ENCODE measurements at regions not wholly inside any gene's neighbourhood (a gene's known extent, or its start where the extent isn't known, plus 50 kb on each side); places are given as distances from the start of the nearest gene placed in this dataset.

DNA sequence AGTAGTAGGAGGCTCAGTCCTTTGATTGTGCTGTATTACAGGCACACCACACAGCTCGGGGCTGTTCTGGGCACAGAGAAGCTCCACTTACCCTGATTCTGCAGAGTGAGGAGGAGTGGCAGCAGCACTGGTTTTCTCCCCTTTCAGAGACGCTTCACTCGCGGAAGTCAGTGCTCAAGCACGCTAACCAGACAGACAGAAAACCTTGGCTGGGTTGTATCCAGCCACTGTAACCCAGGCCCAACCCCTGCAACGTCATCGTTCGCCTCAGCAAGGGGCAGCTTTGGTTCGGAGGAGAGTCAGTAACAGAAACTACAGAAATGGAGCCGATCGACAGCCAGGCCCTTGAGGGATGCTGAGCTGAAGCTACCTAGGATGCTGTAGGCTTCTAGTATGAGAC, 171.0 kb downstream of the SLC16A9 start:
- TF ChIP-seq, protein P1, sequence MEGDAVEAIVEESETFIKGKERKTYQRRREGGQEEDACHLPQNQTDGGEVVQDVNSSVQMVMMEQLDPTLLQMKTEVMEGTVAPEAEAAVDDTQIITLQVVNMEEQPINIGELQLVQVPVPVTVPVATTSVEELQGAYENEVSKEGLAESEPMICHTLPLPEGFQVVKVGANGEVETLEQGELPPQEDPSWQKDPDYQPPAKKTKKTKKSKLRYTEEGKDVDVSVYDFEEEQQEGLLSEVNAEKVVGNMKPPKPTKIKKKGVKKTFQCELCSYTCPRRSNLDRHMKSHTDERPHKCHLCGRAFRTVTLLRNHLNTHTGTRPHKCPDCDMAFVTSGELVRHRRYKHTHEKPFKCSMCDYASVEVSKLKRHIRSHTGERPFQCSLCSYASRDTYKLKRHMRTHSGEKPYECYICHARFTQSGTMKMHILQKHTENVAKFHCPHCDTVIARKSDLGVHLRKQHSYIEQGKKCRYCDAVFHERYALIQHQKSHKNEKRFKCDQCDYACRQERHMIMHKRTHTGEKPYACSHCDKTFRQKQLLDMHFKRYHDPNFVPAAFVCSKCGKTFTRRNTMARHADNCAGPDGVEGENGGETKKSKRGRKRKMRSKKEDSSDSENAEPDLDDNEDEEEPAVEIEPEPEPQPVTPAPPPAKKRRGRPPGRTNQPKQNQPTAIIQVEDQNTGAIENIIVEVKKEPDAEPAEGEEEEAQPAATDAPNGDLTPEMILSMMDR (conservative IDR thresholded peaks at IDR 0.05; ENCODE audit: low read depth, low read length), result no peak
- TF ChIP-seq EZH2phosphoT487 (IDR thresholded peaks at IDR 0.05; ENCODE audit: borderline replicate concordance, low read length), result no peak
